Neural cell (in vitro differentiated cells): ENCODE measurements at regions not wholly inside any gene's neighbourhood (a gene's known extent, or its start where the extent isn't known, plus 50 kb on each side); places are given as distances from the start of the nearest gene placed in this dataset.

Source experiments
- H2AFZ ChIP-seq: fragments of 200-600, 300-800 bp; sonication (generic), shearing (Covaris generic); 2 replicates; pipeline ENCODE4 v1.6.0; 2014; ENCODE audit warnings: low read depth, mild to moderate bottlenecking, antibody characterized with exemption, low read length, moderate library complexity
- H3F3A ChIP-seq: fragments of 200-600 bp; shearing (Covaris generic); 2 replicates; pipeline ENCODE4 v1.6.1; 2016; ENCODE audit warnings: mild to moderate bottlenecking, moderate library complexity, mixed read lengths, antibody characterized with exemption, low read length; ENCODE audit not compliant: insufficient read depth, poor library complexity, severe bottlenecking
- H3K27ac ChIP-seq: fragments of 200-600, 300-800 bp; sonication (generic), shearing (Covaris generic); 2 replicates; pipeline ENCODE4 v1.5.1; 2014; ENCODE audit warnings: mild to moderate bottlenecking, low read length, moderate library complexity
- H3K27me3 ChIP-seq: fragments of 300-800, 200-600 bp; sonication (generic), shearing (Covaris generic); 2 replicates; pipeline ENCODE4 v1.6.0; 2014; ENCODE audit warnings: mild to moderate bottlenecking, low read depth, low read length, moderate library complexity; ENCODE audit not compliant: insufficient read depth
- H3K36me3 ChIP-seq: fragments of 300-800, 200-600 bp; sonication (generic), shearing (Covaris generic); 2 replicates; pipeline ENCODE4 v1.5.1; 2014; ENCODE audit warnings: mild to moderate bottlenecking, antibody characterized with exemption, low read length, moderate library complexity; ENCODE audit not compliant: insufficient read depth
- H3K4me2 ChIP-seq: fragments of 300-800, 200-600 bp; sonication (generic), shearing (Covaris generic); 2 replicates; pipeline ENCODE4 v1.6.0; 2014; ENCODE audit warnings: mild to moderate bottlenecking, low read length
- H3K4me3 ChIP-seq: fragments of 300-800, 200-600 bp; sonication (generic), shearing (Covaris generic); 2 replicates; pipeline ENCODE4 v1.5.1; 2014; ENCODE audit warnings: mild to moderate bottlenecking, low read length, moderate library complexity
- H3K79me2 ChIP-seq: fragments of 200-600 bp; shearing (Covaris generic); replicated peaks from 2 replicates; pipeline ENCODE4 v1.6.0; 2014; ENCODE audit warnings: mild to moderate bottlenecking, low read length, moderate library complexity; ENCODE audit not compliant: insufficient read depth
- H3K9ac ChIP-seq: fragments of 300-800, 200-600 bp; sonication (generic), shearing (Covaris generic); 2 replicates; pipeline ENCODE4 v1.6.1; 2016; ENCODE audit warnings: mild to moderate bottlenecking, low read length, mixed read lengths
- H3K9me2 ChIP-seq: fragments of 200-600 bp; shearing (Covaris generic); 2 replicates; pipeline ENCODE4 v1.6.1; 2016; ENCODE audit warnings: mild to moderate bottlenecking, low read length, mixed read lengths; ENCODE audit not compliant: insufficient read depth
- H3K9me3 ChIP-seq: fragments of 200-600, 300-800 bp; sonication (generic), shearing (Covaris generic); 2 replicates; pipeline ENCODE4 v1.6.1; 2016; ENCODE audit warnings: mild to moderate bottlenecking, mixed run types, low read length, moderate library complexity, mixed read lengths
- H4K20me1 ChIP-seq: fragments of 200-600 bp; shearing (Covaris generic); 2 replicates; pipeline ENCODE4 v1.6.1; 2016; ENCODE audit warnings: mild to moderate bottlenecking, mixed run types; ENCODE audit not compliant: insufficient read depth
- CTCF ChIP-seq: fragments of 450-650 bp; IDR thresholded peaks from 2 replicates; pipeline ENCODE4 v1.5.1; 2014; ENCODE audit warnings: antibody characterized with exemption, mild to moderate bottlenecking, moderate library complexity; ENCODE audit not compliant: poor library complexity, severe bottlenecking
- EP300 ChIP-seq: fragments of 450-650 bp; conservative IDR thresholded peaks from 2 replicates; pipeline ENCODE4 v1.6.1; 2014; ENCODE audit warnings: antibody characterized with exemption, mild to moderate bottlenecking, moderate library complexity; ENCODE audit not compliant: poor library complexity, severe bottlenecking
- EZH2 ChIP-seq: fragments of 200-600, 300-800 bp; shearing (Covaris generic), sonication (generic); IDR thresholded peaks from 2 replicates; pipeline ENCODE4 v1.6.1; 2014; ENCODE audit warnings: antibody characterized with exemption, low read length, borderline replicate concordance, mild to moderate bottlenecking; ENCODE audit not compliant: insufficient read depth, poor library complexity, severe bottlenecking
- MXI1 ChIP-seq: fragments of 450-650 bp; conservative IDR thresholded peaks from 2 replicates; pipeline ENCODE4 v1.6.1; 2014; ENCODE audit warnings: antibody characterized with exemption, mild to moderate bottlenecking; ENCODE audit not compliant: poor library complexity, severe bottlenecking
- POLR2AphosphoS5 ChIP-seq: IDR thresholded peaks from 2 replicates; pipeline ENCODE4 v1.6.1; 2012
- RAD21 ChIP-seq: fragments of 450-650 bp; conservative IDR thresholded peaks from 2 replicates; pipeline ENCODE4 v1.6.1; 2014; ENCODE audit warnings: antibody characterized with exemption, mild to moderate bottlenecking, moderate library complexity
- REST ChIP-seq: IDR thresholded peaks from 2 replicates; pipeline ENCODE4 v1.6.1; 2012; ENCODE audit warnings: borderline replicate concordance
- SMC3 ChIP-seq: fragments of 450-650 bp; conservative IDR thresholded peaks from 2 replicates; pipeline ENCODE4 v1.6.1; 2014; ENCODE audit warnings: antibody characterized with exemption, mild to moderate bottlenecking, moderate library complexity; ENCODE audit not compliant: poor library complexity
- TAF1 ChIP-seq: IDR thresholded peaks from 2 replicates; pipeline ENCODE4 v1.6.1; 2012; ENCODE audit warnings: low read depth

GRCh38 chr10:84943541-84943940 lies 615.2 kb downstream of the CCSER2 start:
- H3K27me3 ChIP-seq = no peaks in the 10 kb centered on the region
- no peak overlapping the region for H3K4me3 ChIP-seq
- H3K9me3 ChIP-seq = no peaks in the 10 kb centered on the region
- no peak overlapping the region for H3K27ac ChIP-seq
- no peaks in the 10 kb centered on the region for H4K20me1 ChIP-seq
- H3K9ac ChIP-seq = no peak overlapping the region
- TF ChIP-seq MXI1 = no peak
- no peak overlapping the region for H2AFZ ChIP-seq
- no peak overlapping the region for H3K4me2 ChIP-seq
- no peaks in the 10 kb centered on the region for H3K9me2 ChIP-seq
- no peaks in the 10 kb centered on the region for H3F3A ChIP-seq
- no peaks in the 10 kb centered on the region for H3K36me3 ChIP-seq
- H3K79me2 ChIP-seq = no peaks in the 10 kb centered on the region

GRCh38 chr10:84944187-84944586 lies 615.8 kb downstream of the CCSER2 start:
- Histone ChIP-seq H3K9ac (no peak overlapping the region), H4K20me1 (no peaks in the 10 kb centered on the region), H3K79me2 (no peaks in the 10 kb centered on the region), H3K9me2 (no peaks in the 10 kb centered on the region), H3K36me3 (no peaks in the 10 kb centered on the region), H3K4me2 (no peak overlapping the region), H3F3A (no peaks in the 10 kb centered on the region), H3K9me3 (no peaks in the 10 kb centered on the region), H3K4me3 (no peak overlapping the region), H3K27ac (no peak overlapping the region), H2AFZ (no peak overlapping the region), H3K27me3 (no peaks in the 10 kb centered on the region)
- no peak for TF ChIP-seq EZH2
- TF ChIP-seq RAD21 = no peak
- no peak for TF ChIP-seq POLR2AphosphoS5
- TF ChIP-seq MXI1 = no peak
- no peak for TF ChIP-seq REST
- TF ChIP-seq TAF1 = no peak
- no peak for TF ChIP-seq CTCF
- TF ChIP-seq SMC3 = no peak
- no peak for TF ChIP-seq EP300

- Histone ChIP-seq H3K79me2 (no peaks in the 10 kb centered on the region), H3K9me3 (no peaks in the 10 kb centered on the region), H2AFZ (no peak overlapping the region), H3K9me2 (no peaks in the 10 kb centered on the region), H3K4me2 (no peak overlapping the region), H4K20me1 (no peaks in the 10 kb centered on the region), H3K36me3 (no peaks in the 10 kb centered on the region), H3K27me3 (no peaks in the 10 kb centered on the region), H3K27ac (no peak overlapping the region), H3F3A (no peaks in the 10 kb centered on the region), H3K4me3 (no peak overlapping the region), H3K9ac (no peak overlapping the region)
- no peak for TF ChIP-seq CTCF
- no peak for TF ChIP-seq RAD21
- TF ChIP-seq TAF1 = no peak
- no peak for TF ChIP-seq REST
- TF ChIP-seq EZH2 = no peak
- no peak for TF ChIP-seq POLR2AphosphoS5
- TF ChIP-seq SMC3 = no peak
These were observed 617.4 kb downstream of the CCSER2 start for GRCh38 chr10:84945791-84946190.
